ENCODE measurements at regions not wholly inside any gene's neighbourhood (a gene's known extent, or its start where the extent isn't known, plus 50 kb on each side); places are given as distances from the start of the nearest gene placed in this dataset.

- TF ChIP-seq EP300 (IDR thresholded peaks at IDR 0.05): no peak
- TF ChIP-seq POLR2A (IDR thresholded peaks at IDR 0.05): no peak
These were observed 958.4 kb downstream of the SLC6A15 start for GRCh38 chr12:83954071-83954789.

All from upper lobe of left lung (tissue), 4 donors.